ENCODE measurements at regions not wholly inside any gene's neighbourhood (a gene's known extent, or its start where the extent isn't known, plus 50 kb on each side); places are given as distances from the start of the nearest gene placed in this dataset.

DNA sequence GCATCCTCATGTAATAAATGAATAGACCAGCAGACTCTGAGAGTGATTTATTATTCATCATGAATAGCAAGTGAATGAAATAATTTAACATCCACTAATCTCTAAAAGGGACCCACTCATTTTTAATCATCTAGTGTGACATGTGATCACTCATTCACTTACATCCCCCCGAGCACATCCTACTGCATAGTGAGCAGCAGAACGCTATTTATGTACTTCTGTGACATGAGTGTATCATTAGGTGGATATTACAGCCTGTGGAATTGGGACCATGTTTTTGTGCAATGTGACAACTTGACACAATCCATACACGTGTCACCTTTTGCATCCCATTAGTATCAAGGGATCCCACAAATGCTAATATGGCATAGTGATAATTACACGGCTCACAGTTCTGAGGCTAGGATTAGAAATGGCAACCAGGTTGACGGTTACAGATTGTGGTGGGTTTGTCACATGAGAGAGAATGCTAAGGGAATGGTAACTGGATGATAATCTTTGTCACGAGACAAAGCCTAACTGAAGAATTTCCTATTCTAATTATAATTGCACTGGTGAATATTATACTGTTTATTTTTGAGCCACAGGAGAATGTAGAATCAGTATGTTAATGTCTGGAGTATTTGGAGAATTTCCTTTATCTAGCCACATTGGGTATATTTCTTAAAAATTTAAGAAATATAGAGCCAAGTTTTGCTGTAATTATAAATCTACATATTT lies 595.2 kb upstream of the TBL1XR1 start:
- no peak for TF ChIP-seq CTCF (IDR thresholded peaks at IDR 0.05)

DNA sequence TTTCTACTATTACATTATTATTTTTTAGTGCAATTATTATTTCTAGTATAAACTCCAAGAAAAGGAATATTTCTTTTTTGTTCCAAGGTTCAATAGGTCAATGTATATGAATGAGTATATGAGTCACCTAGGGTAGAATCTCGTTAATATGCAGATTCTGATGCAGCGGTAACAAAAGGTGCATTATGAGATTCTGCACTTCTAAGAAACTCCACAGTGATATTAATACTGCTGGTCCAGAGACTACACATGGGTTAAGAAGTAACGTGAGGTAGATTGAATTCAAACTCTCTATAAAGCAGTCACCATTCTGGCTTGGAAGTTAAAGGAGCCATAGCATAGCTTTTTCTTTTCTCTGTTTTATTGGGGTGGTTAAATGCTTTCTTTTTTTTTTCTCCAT lies 596.2 kb upstream of the TBL1XR1 start:
- no peak for TF ChIP-seq CTCF (IDR thresholded peaks at IDR 0.05)

- TF ChIP-seq CTCF (IDR thresholded peaks at IDR 0.05), result no peak
Observed at GRCh38 chr3:177795216-177795615, 597.9 kb upstream of the TBL1XR1 start.

DNA sequence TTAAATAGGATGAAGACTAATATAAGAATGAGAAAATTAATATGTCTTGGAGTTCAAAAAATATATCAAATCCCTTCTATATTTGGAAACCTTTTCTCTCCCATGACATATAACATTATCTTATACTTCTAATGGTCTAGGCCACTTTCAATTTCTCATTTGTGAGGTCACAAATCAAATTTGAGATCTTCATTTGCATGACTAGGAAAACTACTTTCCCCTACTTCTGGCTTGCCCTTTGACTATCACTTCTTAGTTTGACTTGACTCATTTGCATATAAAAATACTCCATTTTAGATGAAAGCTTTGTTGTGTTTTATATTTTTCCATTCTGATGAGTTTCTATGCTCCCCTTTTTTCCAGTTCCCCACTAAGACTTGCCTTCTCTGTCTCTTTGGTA lies 598.6 kb upstream of the TBL1XR1 start:
- no peak for TF ChIP-seq CTCF (IDR thresholded peaks at IDR 0.05)

GRCh38 chr3:177800561-177800960 lies 603.3 kb upstream of the TBL1XR1 start:
- TF ChIP-seq CTCF (IDR thresholded peaks at IDR 0.05), result no peak

DNA sequence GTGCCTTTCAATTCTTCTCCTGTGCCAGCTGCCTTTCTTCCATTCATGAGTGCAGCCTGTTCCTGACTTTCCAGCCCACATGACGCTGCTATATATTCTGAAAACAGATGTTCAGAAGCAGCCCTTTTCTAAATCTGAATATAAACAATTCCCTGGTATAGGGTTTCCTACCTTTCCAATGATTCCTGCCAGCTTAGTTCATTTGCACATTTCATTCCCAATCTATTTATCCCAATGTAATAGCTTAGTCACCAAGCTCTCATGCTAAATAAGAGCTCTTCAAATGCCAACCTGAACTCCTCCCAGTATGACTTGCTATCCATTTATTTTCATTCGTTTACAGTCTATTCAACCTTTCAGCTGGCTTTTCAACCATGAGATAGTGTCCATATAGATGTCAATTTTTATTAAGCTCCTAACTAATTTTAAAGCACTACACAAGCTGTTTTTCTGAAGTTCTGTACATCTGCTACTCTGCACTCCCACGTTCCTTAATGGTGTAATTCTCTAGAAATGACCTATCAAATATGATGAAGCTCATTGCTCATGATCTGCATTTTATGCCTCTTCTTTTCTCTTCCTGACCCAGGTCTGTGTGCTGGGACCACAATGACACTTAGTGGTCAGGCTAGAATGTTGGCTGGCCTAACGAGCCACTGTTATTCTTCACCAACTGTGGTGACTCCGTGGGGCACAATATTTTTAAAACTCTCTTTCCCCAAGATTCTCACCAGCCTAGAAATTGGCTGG lies 605.0 kb upstream of the TBL1XR1 start:
- TF ChIP-seq CTCF (IDR thresholded peaks at IDR 0.05), result no peak

DNA sequence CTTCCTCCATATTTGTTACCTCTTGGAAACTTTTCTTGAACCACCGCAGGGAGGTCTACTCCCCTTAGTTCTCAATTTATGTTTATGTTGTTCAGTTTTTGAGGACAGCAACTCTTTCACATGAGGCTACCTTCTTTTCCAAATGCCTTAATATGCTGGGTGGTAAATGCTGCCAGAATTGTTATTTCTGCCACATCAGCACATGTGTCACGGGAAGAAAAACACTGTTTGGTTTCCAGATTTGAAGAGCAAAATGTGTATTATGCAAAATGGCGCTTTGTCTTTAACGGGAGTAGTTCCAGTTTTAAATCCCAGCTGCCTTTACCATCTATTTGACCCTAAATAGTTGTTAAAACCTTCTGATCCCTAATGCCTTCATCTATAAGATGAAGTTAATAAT lies 606.2 kb upstream of the TBL1XR1 start:
- no peak for TF ChIP-seq CTCF (IDR thresholded peaks at IDR 0.05)

Measured in LNCAP (cell line).